ENCODE measurements at regions not wholly inside any gene's neighbourhood (a gene's known extent, or its start where the extent isn't known, plus 50 kb on each side); places are given as distances from the start of the nearest gene placed in this dataset.

DNA sequence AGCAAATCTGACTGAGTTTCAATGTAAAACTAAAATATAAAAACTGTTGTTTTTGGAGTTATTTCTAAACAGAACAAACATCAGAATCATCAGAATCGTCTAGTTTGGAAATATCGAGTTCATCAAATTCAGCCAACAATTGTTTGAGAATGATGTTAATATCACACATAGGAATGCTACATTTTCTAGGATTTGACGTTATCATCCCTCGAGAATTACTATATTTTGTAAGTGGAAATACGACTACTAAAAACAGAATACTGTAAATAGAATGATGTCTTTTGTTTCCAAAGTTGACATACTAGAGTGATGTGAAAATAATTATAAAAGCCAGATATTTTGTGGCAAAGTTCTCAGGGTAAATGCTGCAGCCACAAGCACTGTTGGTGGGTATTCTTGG is 805.9 kb downstream of the TLE1 start (continued):
- TF ChIP-seq SIN3A (conservative IDR thresholded peaks at IDR 0.05 in 1 of 2, IDR thresholded peaks at IDR 0.05 in 1 of 2; ENCODE audit: low read depth in 1 of 2, low read length in 2 of 2) (no peak), CBX5 (IDR thresholded peaks at IDR 0.05; ENCODE audit: low read depth, low read length) (no peak), BACH1 (IDR thresholded peaks at IDR 0.05; ENCODE audit: low read length) (no peak)
